ENCODE measurements at regions not wholly inside any gene's neighbourhood (a gene's known extent, or its start where the extent isn't known, plus 50 kb on each side); places are given as distances from the start of the nearest gene placed in this dataset.

- TF ChIP-seq, protein P1, sequence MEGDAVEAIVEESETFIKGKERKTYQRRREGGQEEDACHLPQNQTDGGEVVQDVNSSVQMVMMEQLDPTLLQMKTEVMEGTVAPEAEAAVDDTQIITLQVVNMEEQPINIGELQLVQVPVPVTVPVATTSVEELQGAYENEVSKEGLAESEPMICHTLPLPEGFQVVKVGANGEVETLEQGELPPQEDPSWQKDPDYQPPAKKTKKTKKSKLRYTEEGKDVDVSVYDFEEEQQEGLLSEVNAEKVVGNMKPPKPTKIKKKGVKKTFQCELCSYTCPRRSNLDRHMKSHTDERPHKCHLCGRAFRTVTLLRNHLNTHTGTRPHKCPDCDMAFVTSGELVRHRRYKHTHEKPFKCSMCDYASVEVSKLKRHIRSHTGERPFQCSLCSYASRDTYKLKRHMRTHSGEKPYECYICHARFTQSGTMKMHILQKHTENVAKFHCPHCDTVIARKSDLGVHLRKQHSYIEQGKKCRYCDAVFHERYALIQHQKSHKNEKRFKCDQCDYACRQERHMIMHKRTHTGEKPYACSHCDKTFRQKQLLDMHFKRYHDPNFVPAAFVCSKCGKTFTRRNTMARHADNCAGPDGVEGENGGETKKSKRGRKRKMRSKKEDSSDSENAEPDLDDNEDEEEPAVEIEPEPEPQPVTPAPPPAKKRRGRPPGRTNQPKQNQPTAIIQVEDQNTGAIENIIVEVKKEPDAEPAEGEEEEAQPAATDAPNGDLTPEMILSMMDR (conservative IDR thresholded peaks at IDR 0.05; ENCODE audit: low read length), result no peak
- no peak for TF ChIP-seq EZH2phosphoT487 (IDR thresholded peaks at IDR 0.05; ENCODE audit: borderline replicate concordance)
Measured at GRCh38 chr3:27657404-27657803, 64.7 kb downstream of the EOMES start.
